ENCODE measurements at regions not wholly inside any gene's neighbourhood (a gene's known extent, or its start where the extent isn't known, plus 50 kb on each side); places are given as distances from the start of the nearest gene placed in this dataset.

DNA sequence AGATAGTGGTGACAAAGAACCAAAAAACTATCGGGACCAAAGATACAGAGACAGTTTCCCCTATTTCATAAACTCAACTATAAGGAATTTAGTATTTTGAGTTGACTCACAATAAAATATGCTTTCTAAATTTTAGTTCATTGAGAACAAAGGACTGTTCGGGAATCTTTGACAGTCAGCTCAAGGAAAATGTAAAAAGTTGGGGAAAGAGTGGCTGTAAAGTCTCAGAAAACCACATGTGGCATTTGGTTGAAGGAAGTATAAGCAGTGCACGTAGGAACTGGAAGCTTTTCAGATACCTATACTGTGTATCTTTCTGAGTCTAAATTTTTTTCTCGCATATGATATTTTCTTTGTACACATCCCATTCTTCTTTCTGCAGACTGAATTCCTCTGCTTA, 688.9 kb downstream of the KCNA4 start:
- H3K4me3 ChIP-seq (ENCODE audit: low read length in 3 of 3), result no peak overlapping the region
- no peaks in the 10 kb centered on the region for H3K27me3 ChIP-seq (ENCODE audit: control insufficient read depth in 3 of 3, insufficient read depth in 3 of 3, low read length in 3 of 3)
- H3K4me1 ChIP-seq (ENCODE audit: control insufficient read depth in 3 of 3, insufficient read depth in 3 of 3, low read length in 3 of 3), result no peaks in the 10 kb centered on the region
- H3K36me3 ChIP-seq (ENCODE audit: control insufficient read depth in 3 of 3, insufficient read depth in 3 of 3, low read length in 3 of 3), result no peaks in the 10 kb centered on the region
- H3K9me3 ChIP-seq (ENCODE audit: control insufficient read depth in 3 of 3, low read length in 3 of 3), result no peaks in the 10 kb centered on the region
- no peak overlapping the region for H3K9ac ChIP-seq (ENCODE audit: low read depth in 1 of 3, low read length in 3 of 3)
- no peak overlapping the region for H3K27ac ChIP-seq (ENCODE audit: low read depth, low read length)

DNA sequence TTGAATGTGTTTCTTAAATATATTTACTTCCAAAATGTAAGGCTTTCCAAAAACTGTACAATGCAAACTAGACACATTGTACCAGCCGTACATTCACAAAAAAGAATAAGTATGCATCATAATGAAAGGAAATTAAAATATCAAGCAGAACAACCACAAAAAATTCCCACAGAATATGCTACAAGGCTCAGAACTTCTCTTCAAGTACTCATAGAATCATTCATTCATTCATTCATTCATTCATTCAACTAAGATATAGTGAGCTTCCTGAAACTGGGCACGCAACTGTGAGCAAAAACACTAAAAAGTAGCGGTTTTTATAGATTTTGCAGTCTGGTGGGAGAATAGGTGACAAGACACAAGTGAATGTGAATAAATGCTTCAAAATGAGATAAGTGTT, 690.1 kb downstream of the KCNA4 start:
- H3K9ac ChIP-seq (ENCODE audit: low read depth in 1 of 3, low read length in 3 of 3), result peak overlapping the region in 1 of 3 donors; percentile 17
- H3K4me1 ChIP-seq (ENCODE audit: control insufficient read depth in 3 of 3, insufficient read depth in 3 of 3, low read length in 3 of 3), result no peaks in the 10 kb centered on the region
- H3K36me3 ChIP-seq (ENCODE audit: control insufficient read depth in 3 of 3, insufficient read depth in 3 of 3, low read length in 3 of 3), result no peaks in the 10 kb centered on the region
- no peaks in the 10 kb centered on the region for H3K27me3 ChIP-seq (ENCODE audit: control insufficient read depth in 3 of 3, insufficient read depth in 3 of 3, low read length in 3 of 3)
- H3K9me3 ChIP-seq (ENCODE audit: control insufficient read depth in 3 of 3, low read length in 3 of 3), result no peaks in the 10 kb centered on the region
- no peak overlapping the region for H3K4me3 ChIP-seq (ENCODE audit: low read length in 3 of 3)
- H3K27ac ChIP-seq (ENCODE audit: low read depth, low read length), result no peak overlapping the region

DNA sequence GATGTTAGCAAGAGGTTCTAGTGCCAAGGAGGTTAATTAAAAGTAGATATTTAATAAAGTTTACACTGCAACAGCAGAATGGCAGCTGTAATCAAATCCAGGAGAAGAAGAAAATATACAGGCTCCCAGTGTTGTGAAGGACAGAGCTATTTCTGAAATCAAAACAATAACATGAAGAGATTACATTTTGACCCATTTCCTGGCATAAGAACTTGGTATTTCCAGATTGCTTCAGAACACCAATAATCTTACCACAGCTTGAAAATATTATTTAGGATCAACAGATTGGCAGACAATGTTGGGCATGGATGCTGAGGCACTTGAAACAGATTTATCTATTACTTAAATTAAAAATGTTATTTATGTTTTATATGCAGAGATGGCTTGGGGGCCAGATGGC, 692.5 kb downstream of the KCNA4 start:
- no peaks in the 10 kb centered on the region for H3K4me1 ChIP-seq (ENCODE audit: control insufficient read depth in 3 of 3, insufficient read depth in 3 of 3, low read length in 3 of 3)
- H3K36me3 ChIP-seq (ENCODE audit: control insufficient read depth in 3 of 3, insufficient read depth in 3 of 3, low read length in 3 of 3), result no peaks in the 10 kb centered on the region
- H3K4me3 ChIP-seq (ENCODE audit: low read length in 3 of 3), result no peak overlapping the region
- no peak overlapping the region for H3K9ac ChIP-seq (ENCODE audit: low read depth in 1 of 3, low read length in 3 of 3)
- no peaks in the 10 kb centered on the region for H3K9me3 ChIP-seq (ENCODE audit: control insufficient read depth in 3 of 3, low read length in 3 of 3)
- H3K27ac ChIP-seq (ENCODE audit: low read depth, low read length), result no peak overlapping the region
- no peaks in the 10 kb centered on the region for H3K27me3 ChIP-seq (ENCODE audit: control insufficient read depth in 3 of 3, insufficient read depth in 3 of 3, low read length in 3 of 3)

DNA sequence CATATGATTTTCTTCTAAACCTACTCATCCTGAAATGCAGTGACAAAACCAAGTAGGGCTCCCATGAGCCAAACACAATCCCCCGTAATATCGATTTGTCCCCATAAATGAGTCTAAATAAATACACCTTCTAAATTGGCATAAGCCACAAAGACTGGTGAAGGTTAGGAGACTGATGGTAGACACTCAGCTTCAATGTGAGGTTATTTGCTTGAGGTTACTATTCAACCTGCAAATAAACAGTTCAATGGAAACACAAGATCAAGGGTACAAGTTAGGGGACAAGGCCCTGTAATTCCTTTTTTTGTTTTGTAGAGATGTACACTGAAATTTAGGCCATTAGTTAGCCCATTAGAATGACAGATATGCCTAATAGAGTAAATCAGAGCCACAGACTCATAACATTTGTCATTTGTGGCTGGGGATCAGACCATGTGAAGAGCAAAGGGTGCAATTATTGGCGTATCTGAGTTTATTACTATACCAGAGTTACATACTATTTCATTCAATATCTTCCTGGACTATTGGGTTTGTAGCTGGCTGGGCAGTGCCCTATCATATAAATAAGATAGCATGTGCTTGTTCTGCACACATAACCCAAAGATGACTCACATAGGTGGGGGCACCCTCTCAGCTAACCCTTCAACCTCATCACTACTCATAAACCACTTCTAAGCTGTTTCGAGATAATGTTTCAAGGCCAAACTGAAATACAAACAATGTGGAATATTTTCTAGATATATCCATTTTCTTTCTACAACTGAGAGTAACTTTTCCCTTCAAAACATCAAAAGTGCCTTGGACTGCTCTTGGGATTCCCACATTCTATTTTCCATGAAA, 695.3 kb downstream of the KCNA4 start:
- Histone ChIP-seq H3K27me3 (ENCODE audit: control insufficient read depth in 3 of 3, insufficient read depth in 3 of 3, low read length in 3 of 3) (no peaks in the 10 kb centered on the region), H3K9me3 (ENCODE audit: control insufficient read depth in 3 of 3, low read length in 3 of 3) (no peaks in the 10 kb centered on the region), H3K9ac (ENCODE audit: low read depth in 1 of 3, low read length in 3 of 3) (no peak overlapping the region), H3K4me1 (ENCODE audit: control insufficient read depth in 3 of 3, insufficient read depth in 3 of 3, low read length in 3 of 3) (no peaks in the 10 kb centered on the region), H3K4me3 (ENCODE audit: low read length in 3 of 3) (no peak overlapping the region), H3K27ac (ENCODE audit: low read depth, low read length) (no peak overlapping the region), H3K36me3 (ENCODE audit: control insufficient read depth in 3 of 3, insufficient read depth in 3 of 3, low read length in 3 of 3) (no peaks in the 10 kb centered on the region)

DNA sequence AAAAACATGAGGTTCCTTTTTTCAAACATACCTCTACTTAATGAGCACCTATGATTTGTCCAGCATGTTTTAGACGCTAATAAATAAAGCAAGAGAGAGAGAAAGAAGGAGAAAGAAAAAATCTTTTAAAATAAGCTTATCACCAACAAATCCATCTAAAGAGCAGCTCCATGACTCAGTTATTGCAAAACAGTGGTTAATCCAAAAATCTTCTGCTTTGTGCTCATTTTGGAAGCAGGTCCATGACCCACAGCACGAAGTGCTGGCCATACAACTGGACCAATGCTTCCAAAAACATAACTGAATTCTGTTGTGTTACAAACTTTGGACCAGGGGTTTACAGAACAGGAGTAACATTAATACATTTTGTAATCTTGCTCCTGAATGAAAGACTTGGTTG, 696.6 kb downstream of the KCNA4 start:
- no peak overlapping the region for H3K9ac ChIP-seq (ENCODE audit: low read depth in 1 of 3, low read length in 3 of 3)

DNA sequence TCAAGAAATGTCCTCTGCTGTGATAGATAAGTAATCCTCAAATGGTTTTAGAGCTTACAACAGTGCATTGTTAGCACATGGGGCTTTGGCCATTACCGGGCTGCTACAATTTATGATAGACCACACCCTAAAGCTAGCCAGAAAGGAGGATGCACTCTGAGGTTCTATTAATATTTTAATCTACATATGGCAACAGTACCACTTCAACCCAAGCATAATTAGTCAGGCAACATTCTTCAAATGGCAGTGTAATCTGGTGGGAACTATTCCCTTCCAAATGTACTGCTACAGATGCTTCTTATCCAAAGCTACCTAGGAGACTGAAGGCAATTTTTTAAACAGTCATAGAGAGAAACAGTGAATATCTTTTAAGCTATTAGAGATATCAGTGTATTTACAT, 697.6 kb downstream of the KCNA4 start:
- Histone ChIP-seq H3K27ac (ENCODE audit: low read depth, low read length) (no peak overlapping the region), H3K9ac (ENCODE audit: low read depth in 1 of 3, low read length in 3 of 3) (no peak overlapping the region), H3K27me3 (ENCODE audit: control insufficient read depth in 3 of 3, insufficient read depth in 3 of 3, low read length in 3 of 3) (no peaks in the 10 kb centered on the region), H3K4me1 (ENCODE audit: control insufficient read depth in 3 of 3, insufficient read depth in 3 of 3, low read length in 3 of 3) (no peaks in the 10 kb centered on the region), H3K4me3 (ENCODE audit: low read length in 3 of 3) (no peak overlapping the region), H3K36me3 (ENCODE audit: control insufficient read depth in 3 of 3, insufficient read depth in 3 of 3, low read length in 3 of 3) (no peaks in the 10 kb centered on the region), H3K9me3 (ENCODE audit: control insufficient read depth in 3 of 3, low read length in 3 of 3) (no peaks in the 10 kb centered on the region)

More for the DNA sequence above, 696.6 kb downstream of the KCNA4 start:
- Histone ChIP-seq H3K27ac (ENCODE audit: low read depth, low read length) (no peak overlapping the region), H3K4me3 (ENCODE audit: low read length in 3 of 3) (no peak overlapping the region), H3K9me3 (ENCODE audit: control insufficient read depth in 3 of 3, low read length in 3 of 3) (no peaks in the 10 kb centered on the region), H3K4me1 (ENCODE audit: control insufficient read depth in 3 of 3, insufficient read depth in 3 of 3, low read length in 3 of 3) (no peaks in the 10 kb centered on the region), H3K27me3 (ENCODE audit: control insufficient read depth in 3 of 3, insufficient read depth in 3 of 3, low read length in 3 of 3) (no peaks in the 10 kb centered on the region), H3K36me3 (ENCODE audit: control insufficient read depth in 3 of 3, insufficient read depth in 3 of 3, low read length in 3 of 3) (no peaks in the 10 kb centered on the region)

DNA sequence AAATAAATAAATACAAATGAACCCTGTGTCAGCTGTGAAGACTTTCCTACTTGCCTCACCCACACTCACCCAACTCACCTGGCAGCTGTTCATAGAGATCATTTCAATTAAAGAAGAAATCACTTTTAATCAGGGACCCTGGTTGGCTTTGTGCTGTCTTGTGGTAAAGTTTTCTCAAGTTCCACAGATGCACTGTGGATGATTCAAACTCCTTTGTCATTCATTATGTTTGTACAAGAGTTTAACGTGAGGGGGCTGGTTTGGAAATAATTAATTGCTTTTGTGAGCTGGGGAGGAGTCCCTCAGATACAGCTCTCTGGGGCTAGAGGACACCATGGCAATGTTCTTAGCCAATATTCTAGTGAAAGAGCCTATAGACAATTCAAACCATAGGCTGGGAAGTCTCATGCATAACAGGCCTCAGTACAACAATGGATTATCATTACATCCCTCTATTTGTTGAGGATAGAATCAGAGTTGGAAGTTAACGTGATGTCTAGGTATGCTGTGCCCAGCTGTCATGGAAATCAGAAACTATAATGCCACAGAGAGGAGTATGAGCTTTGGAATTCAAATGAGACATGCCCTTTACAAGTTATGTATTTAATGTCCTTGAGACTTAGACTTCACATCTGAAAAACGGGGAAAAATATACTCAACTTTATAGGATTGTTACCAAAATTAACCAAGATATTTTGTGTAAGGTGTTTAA, 698.5 kb downstream of the KCNA4 start:
- Histone ChIP-seq H3K9me3 (ENCODE audit: control insufficient read depth in 3 of 3, low read length in 3 of 3) (no peaks in the 10 kb centered on the region), H3K9ac (ENCODE audit: low read depth in 1 of 3, low read length in 3 of 3) (no peak overlapping the region), H3K4me1 (ENCODE audit: control insufficient read depth in 3 of 3, insufficient read depth in 3 of 3, low read length in 3 of 3) (no peaks in the 10 kb centered on the region), H3K27ac (ENCODE audit: low read depth, low read length) (no peak overlapping the region), H3K4me3 (ENCODE audit: low read length in 3 of 3) (no peak overlapping the region), H3K36me3 (ENCODE audit: control insufficient read depth in 3 of 3, insufficient read depth in 3 of 3, low read length in 3 of 3) (no peaks in the 10 kb centered on the region), H3K27me3 (ENCODE audit: control insufficient read depth in 3 of 3, insufficient read depth in 3 of 3, low read length in 3 of 3) (no peaks in the 10 kb centered on the region)

DNA sequence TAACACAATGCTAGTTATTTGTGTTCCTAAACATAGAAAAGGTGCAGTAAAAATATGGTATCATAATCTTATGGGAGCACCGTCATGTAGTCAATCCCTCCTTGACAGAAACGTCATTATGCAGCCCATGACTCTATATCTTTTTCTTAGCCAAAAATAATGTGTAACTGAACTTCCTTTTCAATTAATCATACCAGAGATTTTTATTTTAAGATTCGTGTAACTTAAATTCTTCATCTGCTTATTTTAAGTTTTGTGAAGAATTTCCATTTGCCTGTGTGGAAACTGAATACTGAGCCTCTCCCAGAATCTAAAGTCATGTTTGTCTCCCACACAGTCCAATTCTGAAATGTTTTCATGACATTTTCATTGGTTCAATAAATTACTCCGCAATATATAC, 699.1 kb downstream of the KCNA4 start:
- H3K27me3 ChIP-seq (ENCODE audit: control insufficient read depth in 3 of 3, insufficient read depth in 3 of 3, low read length in 3 of 3), result no peaks in the 10 kb centered on the region
- no peak overlapping the region for H3K27ac ChIP-seq (ENCODE audit: low read depth, low read length)
- H3K9ac ChIP-seq (ENCODE audit: low read depth in 1 of 3, low read length in 3 of 3), result no peak overlapping the region
- no peak overlapping the region for H3K4me3 ChIP-seq (ENCODE audit: low read length in 3 of 3)
- H3K4me1 ChIP-seq (ENCODE audit: control insufficient read depth in 3 of 3, insufficient read depth in 3 of 3, low read length in 3 of 3), result no peaks in the 10 kb centered on the region
- H3K36me3 ChIP-seq (ENCODE audit: control insufficient read depth in 3 of 3, insufficient read depth in 3 of 3, low read length in 3 of 3), result no peaks in the 10 kb centered on the region
- no peaks in the 10 kb centered on the region for H3K9me3 ChIP-seq (ENCODE audit: control insufficient read depth in 3 of 3, low read length in 3 of 3)

DNA sequence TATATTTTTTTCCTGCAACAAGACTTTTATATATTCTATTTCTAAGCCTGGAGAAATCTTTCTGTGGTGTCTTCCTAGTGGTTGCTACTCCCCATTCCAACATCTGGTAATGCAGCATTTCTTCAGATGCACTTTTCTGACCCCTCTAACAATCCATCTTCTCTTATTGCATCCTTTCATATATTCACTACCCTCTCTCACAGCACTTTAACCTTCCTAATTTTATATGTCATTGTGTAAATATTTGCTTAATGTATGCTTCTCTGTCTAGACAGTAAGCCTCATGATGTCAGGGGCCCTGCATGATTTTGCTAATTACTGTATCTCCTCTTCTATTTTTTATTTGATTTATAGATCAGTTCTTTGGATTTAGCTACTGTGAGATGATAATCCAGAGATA, 701.6 kb downstream of the KCNA4 start:
- no peak overlapping the region for H3K4me3 ChIP-seq (ENCODE audit: low read length in 3 of 3)
- H3K27me3 ChIP-seq (ENCODE audit: control insufficient read depth in 3 of 3, insufficient read depth in 3 of 3, low read length in 3 of 3), result no peaks in the 10 kb centered on the region
- no peaks in the 10 kb centered on the region for H3K4me1 ChIP-seq (ENCODE audit: control insufficient read depth in 3 of 3, insufficient read depth in 3 of 3, low read length in 3 of 3)
- no peaks in the 10 kb centered on the region for H3K9me3 ChIP-seq (ENCODE audit: control insufficient read depth in 3 of 3, low read length in 3 of 3)
- no peak overlapping the region for H3K27ac ChIP-seq (ENCODE audit: low read depth, low read length)
- H3K9ac ChIP-seq (ENCODE audit: low read depth in 1 of 3, low read length in 3 of 3), result no peak overlapping the region
- H3K36me3 ChIP-seq (ENCODE audit: control insufficient read depth in 3 of 3, insufficient read depth in 3 of 3, low read length in 3 of 3), result no peaks in the 10 kb centered on the region

DNA sequence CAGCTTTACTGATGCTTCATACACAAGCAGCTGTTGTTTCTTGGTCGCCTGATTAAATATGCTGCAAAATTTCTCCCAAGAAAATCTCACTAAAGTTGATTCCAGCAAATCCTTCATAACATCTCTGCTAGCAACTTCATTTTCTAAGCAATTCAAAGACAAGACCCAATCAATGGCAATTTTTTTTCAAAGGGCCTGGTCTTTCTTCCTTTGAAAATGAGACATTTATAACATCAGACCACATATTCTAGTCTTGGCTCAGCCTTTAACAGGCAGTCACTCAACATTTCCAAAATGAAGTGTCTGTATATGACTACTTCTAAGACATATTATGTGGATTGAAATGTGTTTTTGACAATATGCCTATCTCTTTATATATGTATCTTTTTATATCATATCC, 702.6 kb downstream of the KCNA4 start:
- no peaks in the 10 kb centered on the region for H3K4me1 ChIP-seq (ENCODE audit: control insufficient read depth in 3 of 3, insufficient read depth in 3 of 3, low read length in 3 of 3)

More for the DNA sequence above, 702.6 kb downstream of the KCNA4 start:
- H3K4me3 ChIP-seq (ENCODE audit: low read length in 3 of 3), result no peak overlapping the region
- no peaks in the 10 kb centered on the region for H3K36me3 ChIP-seq (ENCODE audit: control insufficient read depth in 3 of 3, insufficient read depth in 3 of 3, low read length in 3 of 3)
- H3K9ac ChIP-seq (ENCODE audit: low read depth in 1 of 3, low read length in 3 of 3), result no peak overlapping the region
- no peak overlapping the region for H3K27ac ChIP-seq (ENCODE audit: low read depth, low read length)
- no peaks in the 10 kb centered on the region for H3K9me3 ChIP-seq (ENCODE audit: control insufficient read depth in 3 of 3, low read length in 3 of 3)
- H3K27me3 ChIP-seq (ENCODE audit: control insufficient read depth in 3 of 3, insufficient read depth in 3 of 3, low read length in 3 of 3), result no peaks in the 10 kb centered on the region
